ENCODE measurements at regions not wholly inside any gene's neighbourhood (a gene's known extent, or its start where the extent isn't known, plus 50 kb on each side); places are given as distances from the start of the nearest gene placed in this dataset.
A peak's percentile ranks its signal among the peaks of the same experiment; 100 is the strongest.

DNA sequence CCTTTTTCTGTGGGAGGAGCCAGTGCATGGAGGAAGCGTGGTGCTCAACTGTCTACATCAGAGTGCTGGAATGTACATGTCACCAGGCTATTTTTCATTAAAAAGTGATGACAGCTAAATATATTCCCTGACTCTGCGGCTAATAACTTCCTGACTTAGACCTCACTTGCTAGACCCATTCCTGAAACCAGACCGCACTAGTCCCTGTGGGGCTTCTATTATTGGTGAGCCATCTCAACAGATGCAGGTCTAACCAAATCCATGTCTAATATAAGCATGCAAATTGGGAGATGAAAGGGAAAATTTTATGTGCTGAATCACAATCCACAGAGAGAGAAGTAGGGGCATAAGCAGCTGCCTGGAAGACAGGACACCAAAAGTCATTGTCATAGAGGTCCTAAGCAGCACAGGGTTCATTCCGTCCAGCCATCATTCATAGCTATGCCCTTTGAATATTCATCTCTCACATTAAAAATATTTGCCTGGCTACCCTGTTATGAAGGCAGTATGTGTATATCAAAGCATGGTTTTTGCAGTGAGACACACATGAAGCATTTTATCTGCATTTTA, 110.9 kb upstream of the BLID start:
- no peak for DNase-seq

GRCh38 chr11:122224867-122225266, 108.9 kb upstream of the BLID start:
- DNase-seq = no peak

DNA sequence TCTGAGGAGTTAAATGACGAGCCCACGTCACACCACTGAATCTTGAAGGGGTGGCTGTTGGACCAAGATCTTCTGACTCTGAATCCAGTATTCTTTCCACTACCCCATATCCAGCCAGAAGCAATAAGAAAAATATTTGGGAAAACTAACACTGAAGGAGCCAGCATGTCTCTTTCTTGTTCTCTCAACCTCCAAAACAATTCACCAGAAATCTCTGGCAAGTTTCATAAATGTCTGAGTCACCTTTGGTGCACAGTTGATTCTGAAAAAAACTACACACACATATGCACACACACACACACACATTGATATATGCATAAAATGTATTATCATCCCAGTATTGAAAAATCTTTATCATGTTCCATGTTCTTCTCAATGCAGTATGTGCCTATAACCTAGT, 104.3 kb upstream of the BLID start:
- no peak for DNase-seq

DNA sequence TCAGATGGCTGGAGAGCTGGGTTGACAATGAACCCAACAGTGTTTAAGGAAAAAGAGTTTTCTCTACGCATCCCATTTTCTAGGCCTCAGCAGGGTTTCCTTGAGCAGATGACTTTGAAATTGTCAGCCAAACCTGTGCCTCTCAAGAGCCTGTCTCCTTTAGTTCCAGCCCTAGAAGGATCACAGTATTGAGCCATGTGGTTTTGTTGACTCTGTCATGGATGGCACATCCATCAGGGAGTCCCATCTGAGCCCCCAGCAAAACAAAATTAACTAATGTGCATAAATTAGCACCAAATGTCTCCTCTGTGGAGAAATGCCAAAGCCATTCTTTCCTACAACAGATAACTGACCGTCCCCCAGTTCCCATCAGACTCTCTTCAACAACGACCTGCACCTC, 103.8 kb upstream of the BLID start:
- DNase-seq = no peak

- DNase-seq = no peak
Measured at GRCh38 chr11:122215244-122215992, 99.4 kb upstream of the BLID start.

GRCh38 chr11:122214567-122214966, 98.6 kb upstream of the BLID start:
- DNase-seq = no peak

GRCh38 chr11:122214080-122214479, 98.1 kb upstream of the BLID start:
- DNase-seq = no peak

DNA sequence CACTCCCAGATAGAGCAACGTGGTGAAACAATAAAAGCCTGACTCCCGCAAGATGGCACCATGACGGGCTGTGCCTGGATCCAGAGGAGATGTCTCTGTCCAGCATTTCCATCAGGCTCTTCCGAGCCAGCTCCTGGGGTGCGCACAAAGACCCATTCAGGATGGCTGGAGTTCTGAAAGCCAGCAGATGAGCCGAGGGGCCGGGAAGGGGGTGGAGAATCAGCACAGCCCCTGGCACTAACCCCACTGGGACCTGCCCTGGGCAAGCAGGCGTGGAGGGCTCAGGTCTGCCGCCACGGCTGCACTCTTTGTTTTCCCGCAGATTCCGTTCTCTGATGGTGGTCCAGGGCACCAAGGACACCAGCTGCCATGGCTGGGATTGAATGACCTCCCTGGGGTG, 97.2 kb upstream of the BLID start:
- no peak for DNase-seq

DNA sequence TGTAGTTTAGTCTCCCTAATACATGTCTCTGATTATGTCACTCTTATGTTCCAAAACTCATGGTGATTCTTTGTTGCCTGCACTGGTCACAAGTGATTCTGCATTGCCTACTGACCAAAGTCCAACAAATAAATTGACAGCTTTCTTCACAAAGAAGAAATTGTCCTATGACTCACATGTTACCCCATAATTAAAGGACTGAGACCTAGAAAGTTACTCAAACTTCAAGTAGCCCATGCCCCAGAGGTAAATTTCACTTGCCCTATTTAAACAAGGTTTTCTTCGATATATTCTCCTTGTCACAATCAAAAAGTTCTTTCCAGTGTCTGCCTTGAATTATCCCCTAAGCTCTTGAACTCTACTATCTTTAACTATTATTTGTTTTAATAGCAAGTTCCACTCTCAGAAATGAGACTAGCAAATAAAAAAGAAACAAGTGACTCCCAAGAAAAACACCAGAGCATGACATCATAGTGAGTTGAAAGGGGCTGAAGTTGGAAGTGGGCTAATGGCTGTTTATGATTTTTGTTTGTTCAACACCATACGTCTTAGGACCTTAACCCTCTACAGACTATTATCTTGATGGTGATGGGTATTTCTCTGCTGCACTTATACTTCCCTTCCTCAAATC, 94.5 kb upstream of the BLID start:
- DNase-seq = no peak

DNA sequence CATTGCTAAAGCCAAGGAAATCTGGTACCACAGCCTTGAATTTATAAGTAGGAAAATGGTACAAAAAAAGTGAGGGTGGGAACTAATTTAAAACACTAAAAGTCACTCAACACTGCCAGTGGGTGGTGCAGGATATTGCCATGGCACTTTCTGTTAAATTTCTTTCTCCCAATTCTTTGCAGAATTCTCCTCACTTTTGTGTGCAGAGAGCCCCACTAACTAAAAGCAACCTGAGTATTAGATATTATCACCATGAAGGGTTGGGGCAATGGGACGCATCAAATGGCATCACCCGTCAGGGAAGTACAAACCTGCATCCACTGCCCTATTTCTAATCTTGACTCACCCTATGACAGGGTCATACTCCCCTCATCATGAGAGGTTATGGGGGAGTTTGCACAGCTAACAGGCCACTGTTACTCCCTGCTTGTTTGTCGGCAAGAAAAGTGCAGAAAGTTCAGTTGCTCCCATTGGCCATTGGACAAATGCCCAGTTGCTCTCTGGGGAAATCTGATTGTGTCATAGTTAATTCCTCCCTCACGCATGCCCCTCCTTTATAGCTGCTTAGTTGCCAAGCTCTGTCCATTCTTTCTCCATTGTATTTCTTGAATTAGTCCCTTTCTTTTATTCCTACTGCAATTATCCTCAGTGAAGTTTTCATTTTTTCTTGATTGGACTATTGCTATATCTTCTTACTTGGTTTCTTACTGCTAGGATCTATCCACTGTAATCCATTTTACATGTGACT, 93.8 kb upstream of the BLID start:
- DNase-seq = no peak

DNA sequence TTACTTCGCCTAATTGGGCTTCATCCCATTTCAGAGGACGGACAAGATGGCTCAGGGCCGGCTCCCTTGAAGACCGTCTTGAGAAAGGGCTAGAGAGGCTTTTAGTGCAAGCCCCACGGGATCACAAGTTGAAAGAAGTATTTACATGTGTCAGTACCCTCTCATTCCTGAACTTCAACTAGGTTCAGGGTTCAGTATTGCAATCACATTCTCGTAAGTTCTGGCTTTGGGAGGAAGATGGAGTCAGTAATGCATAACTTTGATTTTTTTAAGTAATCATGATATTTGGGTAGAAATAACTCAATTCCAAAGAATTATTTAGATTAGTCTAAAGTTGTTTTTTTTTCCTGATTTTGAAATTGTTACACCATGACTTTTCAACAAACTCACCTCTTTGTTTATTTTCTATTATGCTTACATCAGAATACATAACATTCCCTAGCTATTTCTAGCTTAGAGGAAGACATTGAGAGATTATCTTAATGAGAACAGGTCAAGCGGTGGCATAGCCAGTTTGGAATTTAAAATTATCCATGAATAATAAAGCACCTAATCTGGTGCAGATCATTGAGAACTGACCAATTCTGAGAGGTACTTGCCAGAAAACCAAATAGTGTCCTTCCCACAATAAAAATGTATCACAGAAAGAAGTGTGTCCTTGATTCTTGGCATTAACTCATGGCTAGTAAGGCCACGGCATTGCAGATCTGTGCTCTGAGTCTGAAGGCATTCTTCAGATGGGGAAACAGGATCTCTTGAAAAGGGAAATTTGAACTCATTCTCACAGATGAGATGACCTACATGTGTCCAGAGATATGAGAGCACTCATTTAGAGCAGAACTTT, 92.1 kb upstream of the BLID start:
- no peak for DNase-seq

- no peak for DNase-seq
Measured at GRCh38 chr11:122207505-122207904, 91.5 kb upstream of the BLID start.

- no peak for DNase-seq
Measured at GRCh38 chr11:122205036-122205435, 89.0 kb upstream of the BLID start.

- DNase-seq = no peak
Measured at GRCh38 chr11:122204206-122204605, 88.2 kb upstream of the BLID start.

- DNase-seq = peak; percentile 16
Measured at GRCh38 chr11:122202951-122203456, 87.0 kb upstream of the BLID start.

- DNase-seq = no peak
Measured at GRCh38 chr11:122202161-122202950, 86.3 kb upstream of the BLID start.

DNA sequence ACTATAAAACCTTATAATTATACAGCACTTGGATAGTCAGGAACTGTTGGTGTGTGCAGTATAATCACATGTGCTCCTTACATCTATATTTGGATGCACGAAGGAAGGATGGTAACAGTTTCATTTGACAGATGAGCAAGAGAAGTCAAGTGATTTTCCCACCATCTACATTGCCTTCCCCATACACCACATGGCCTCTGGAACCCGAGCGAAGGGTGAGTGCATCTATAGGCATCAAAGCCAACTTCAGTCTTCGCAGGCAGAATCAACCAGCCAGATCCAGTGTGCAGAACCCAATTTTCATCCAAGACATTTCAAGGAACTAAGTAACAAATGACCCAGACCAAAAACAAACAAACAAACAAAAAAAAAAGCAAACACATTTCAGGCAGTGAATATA, 85.1 kb upstream of the BLID start:
- DNase-seq = no peak

DNA sequence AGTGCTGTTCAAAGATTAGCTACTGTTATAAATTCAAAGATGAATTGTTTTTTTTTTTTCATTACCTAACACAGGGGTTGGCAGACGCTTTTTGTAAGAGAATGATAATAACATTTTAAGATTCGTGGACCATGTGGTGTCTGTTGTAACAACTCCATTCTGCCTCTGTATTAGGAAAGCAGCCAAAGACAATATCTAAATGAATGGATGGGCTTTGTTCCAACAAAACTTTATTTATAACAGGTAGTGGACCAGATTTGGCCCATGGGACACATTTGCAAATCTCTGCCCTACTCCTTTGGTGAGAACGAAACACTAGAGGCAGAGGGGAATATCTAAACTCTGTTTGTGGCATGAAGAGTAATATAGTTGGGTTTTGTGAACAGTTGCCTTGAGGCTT, 83.6 kb upstream of the BLID start:
- no peak for DNase-seq

GRCh38 chr11:122198291-122198983, 82.4 kb upstream of the BLID start:
- no peak for DNase-seq

- no peak for DNase-seq
Measured at GRCh38 chr11:122197066-122197987, 81.3 kb upstream of the BLID start.
